ENCODE measurements at regions not wholly inside any gene's neighbourhood (a gene's known extent, or its start where the extent isn't known, plus 50 kb on each side); places are given as distances from the start of the nearest gene placed in this dataset.

DNA sequence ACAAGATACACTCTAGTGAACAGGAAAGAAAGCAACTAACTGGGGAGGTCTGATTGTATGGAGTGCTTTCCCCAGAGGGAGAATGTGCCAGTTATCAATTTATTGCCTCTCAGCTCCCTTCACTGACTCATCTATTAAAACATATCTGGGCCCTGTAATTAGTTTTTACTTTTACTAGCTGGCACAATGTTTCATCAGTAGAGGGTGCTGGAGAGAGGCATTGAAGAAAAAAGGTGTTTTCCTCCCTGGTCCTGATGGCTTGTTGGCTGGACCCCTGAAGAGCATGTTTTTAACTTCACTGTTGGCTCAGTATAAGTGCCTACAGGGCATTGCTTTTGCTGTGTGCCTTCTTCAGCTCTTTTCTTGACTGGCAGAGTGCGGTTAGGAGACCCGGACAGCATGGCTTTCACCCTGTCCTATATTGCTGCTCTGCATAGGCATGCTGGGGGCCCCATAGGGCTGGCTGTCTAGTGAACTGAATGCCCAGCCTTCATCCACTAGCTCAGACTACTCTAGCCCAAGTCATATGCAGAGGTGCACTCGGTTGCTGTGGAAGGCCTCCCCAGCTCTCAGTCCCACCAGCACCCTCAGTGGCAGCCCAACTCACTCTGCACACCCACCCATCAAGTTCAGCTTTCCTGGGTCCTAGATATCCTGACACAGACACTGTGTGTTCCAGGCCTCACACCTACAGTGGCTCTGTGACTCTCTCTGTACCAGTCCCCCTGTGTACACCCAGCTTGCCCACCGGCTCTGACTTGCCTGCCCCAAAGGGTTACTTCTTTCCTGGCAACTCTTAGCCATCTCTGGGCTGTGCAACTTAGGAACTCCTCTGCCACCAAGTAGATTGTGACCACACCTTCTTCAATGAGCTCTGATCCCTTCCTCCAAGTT lies 62.3 kb upstream of the ACYP2 start:
- no peaks in the 10 kb centered on the region for H3K27me3 ChIP-seq (ENCODE audit: control insufficient read depth, extremely low read depth, insufficient read depth, low read length)
- no peaks in the 10 kb centered on the region for H3K9me3 ChIP-seq (ENCODE audit: control insufficient read depth, low read depth, low read length)
- H3K9me1 ChIP-seq (ENCODE audit: control insufficient read depth, extremely low read depth, insufficient read depth, low read length), result no peaks in the 10 kb centered on the region
- FAIRE-seq (peak; percentile 29), DNase-seq (ENCODE audit: low read depth, low spot score) (no peak)
- no peaks in the 10 kb centered on the region for H3K36me3 ChIP-seq (ENCODE audit: control insufficient read depth in 2 of 2, extremely low read depth in 1 of 2, insufficient read depth in 2 of 2, low read length in 2 of 2)
- no peak overlapping the region for H3K27ac ChIP-seq (ENCODE audit: control insufficient read depth, insufficient read depth, low read length)
- H4K20me1 ChIP-seq (ENCODE audit: control insufficient read depth, extremely low read depth, insufficient read depth, low read length), result no peaks in the 10 kb centered on the region
- no peaks in the 10 kb centered on the region for H3K79me2 ChIP-seq (ENCODE audit: control insufficient read depth, insufficient read depth, low read length)
- TF ChIP-seq, protein P1, sequence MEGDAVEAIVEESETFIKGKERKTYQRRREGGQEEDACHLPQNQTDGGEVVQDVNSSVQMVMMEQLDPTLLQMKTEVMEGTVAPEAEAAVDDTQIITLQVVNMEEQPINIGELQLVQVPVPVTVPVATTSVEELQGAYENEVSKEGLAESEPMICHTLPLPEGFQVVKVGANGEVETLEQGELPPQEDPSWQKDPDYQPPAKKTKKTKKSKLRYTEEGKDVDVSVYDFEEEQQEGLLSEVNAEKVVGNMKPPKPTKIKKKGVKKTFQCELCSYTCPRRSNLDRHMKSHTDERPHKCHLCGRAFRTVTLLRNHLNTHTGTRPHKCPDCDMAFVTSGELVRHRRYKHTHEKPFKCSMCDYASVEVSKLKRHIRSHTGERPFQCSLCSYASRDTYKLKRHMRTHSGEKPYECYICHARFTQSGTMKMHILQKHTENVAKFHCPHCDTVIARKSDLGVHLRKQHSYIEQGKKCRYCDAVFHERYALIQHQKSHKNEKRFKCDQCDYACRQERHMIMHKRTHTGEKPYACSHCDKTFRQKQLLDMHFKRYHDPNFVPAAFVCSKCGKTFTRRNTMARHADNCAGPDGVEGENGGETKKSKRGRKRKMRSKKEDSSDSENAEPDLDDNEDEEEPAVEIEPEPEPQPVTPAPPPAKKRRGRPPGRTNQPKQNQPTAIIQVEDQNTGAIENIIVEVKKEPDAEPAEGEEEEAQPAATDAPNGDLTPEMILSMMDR (optimal IDR thresholded peaks at IDR 0.05 in 1 of 3, IDR thresholded peaks at IDR 0.05 in 1 of 3, conservative IDR thresholded peaks at IDR 0.05 in 1 of 3; ENCODE audit: extremely low read depth in 1 of 3, insufficient read depth in 2 of 3, low read length in 3 of 3), result peak; percentile 43 to 50 (median 45)
- no peak for TF ChIP-seq EZH2 (IDR thresholded peaks at IDR 0.05; ENCODE audit: low read length)
- dilution Hi-C loops (cut with MboI; ENCODE audit: extremely low pct_ligation_motif_present, low sequenced_read_pairs), result no loop called here
- H3K4me1 ChIP-seq (ENCODE audit: control insufficient read depth, extremely low read depth, insufficient read depth, low read length), result peaks cover 2% of the 10 kb centered on the region
- no peak overlapping the region for H3K9ac ChIP-seq (ENCODE audit: control insufficient read depth, extremely low read depth, insufficient read depth, low read length)
- H2AFZ ChIP-seq (ENCODE audit: control insufficient read depth, low read length), result no peak overlapping the region
- H3K4me2 ChIP-seq (ENCODE audit: control insufficient read depth, extremely low read depth, insufficient read depth, low read depth, low read length), result no peak overlapping the region
- H3K4me3 ChIP-seq (ENCODE audit: control insufficient read depth in 2 of 3, extremely low read depth in 1 of 3, insufficient read depth in 2 of 3, low read depth in 1 of 3, low read length in 3 of 3), result no peak overlapping the region

- FAIRE-seq, result no peak
- H3K9ac ChIP-seq (ENCODE audit: control insufficient read depth, extremely low read depth, insufficient read depth, low read length), result no peak overlapping the region
- H2AFZ ChIP-seq (ENCODE audit: control insufficient read depth, low read length), result no peak overlapping the region
- H3K27me3 ChIP-seq (ENCODE audit: control insufficient read depth, extremely low read depth, insufficient read depth, low read length), result no peaks in the 10 kb centered on the region
- peaks cover 1% of the 10 kb centered on the region for H3K9me3 ChIP-seq (ENCODE audit: control insufficient read depth, low read depth, low read length)
- no peaks in the 10 kb centered on the region for H3K79me2 ChIP-seq (ENCODE audit: control insufficient read depth, insufficient read depth, low read length)
- H3K4me2 ChIP-seq (ENCODE audit: control insufficient read depth, extremely low read depth, insufficient read depth, low read depth, low read length), result no peak overlapping the region
- TF ChIP-seq EZH2 (IDR thresholded peaks at IDR 0.05; ENCODE audit: low read length), result no peak
- TF ChIP-seq, protein P1 (optimal IDR thresholded peaks at IDR 0.05 in 1 of 3, IDR thresholded peaks at IDR 0.05 in 1 of 3, conservative IDR thresholded peaks at IDR 0.05 in 1 of 3; ENCODE audit: extremely low read depth in 1 of 3, insufficient read depth in 2 of 3, low read length in 3 of 3), result no peak
- no peak overlapping the region for H3K27ac ChIP-seq (ENCODE audit: control insufficient read depth, insufficient read depth, low read length)
- no peaks in the 10 kb centered on the region for H3K9me1 ChIP-seq (ENCODE audit: control insufficient read depth, extremely low read depth, insufficient read depth, low read length)
- dilution Hi-C loops (cut with MboI; ENCODE audit: extremely low pct_ligation_motif_present, low sequenced_read_pairs), result no loop called here
- no peak for DNase-seq (ENCODE audit: low read depth, low spot score)
- no peaks in the 10 kb centered on the region for H3K36me3 ChIP-seq (ENCODE audit: control insufficient read depth in 2 of 2, extremely low read depth in 1 of 2, insufficient read depth in 2 of 2, low read length in 2 of 2)
- H3K4me1 ChIP-seq (ENCODE audit: control insufficient read depth, extremely low read depth, insufficient read depth, low read length), result peaks cover 2% of the 10 kb centered on the region
- no peaks in the 10 kb centered on the region for H4K20me1 ChIP-seq (ENCODE audit: control insufficient read depth, extremely low read depth, insufficient read depth, low read length)
- H3K4me3 ChIP-seq (ENCODE audit: control insufficient read depth in 2 of 3, extremely low read depth in 1 of 3, insufficient read depth in 2 of 3, low read depth in 1 of 3, low read length in 3 of 3), result no peak overlapping the region
Measured at GRCh38 chr2:54050445-54050844, 65.0 kb upstream of the ACYP2 start.

Data from keratinocyte (primary cell).